ENCODE measurements at regions not wholly inside any gene's neighbourhood (a gene's known extent, or its start where the extent isn't known, plus 50 kb on each side); places are given as distances from the start of the nearest gene placed in this dataset.

- TF ChIP-seq CTCF (IDR thresholded peaks at IDR 0.05 in 8 of 11, conservative IDR thresholded peaks at IDR 0.05 in 3 of 11) = no peak
- TF ChIP-seq POLR2A (IDR thresholded peaks at IDR 0.05) = no peak
Measured at GRCh38 chr4:138310498-138310897, 68.3 kb upstream of the SLC7A11 start.
